Mesodermal cell (in vitro differentiated cells): ENCODE measurements at regions not wholly inside any gene's neighbourhood (a gene's known extent, or its start where the extent isn't known, plus 50 kb on each side); places are given as distances from the start of the nearest gene placed in this dataset.
"Not testable (repeated sequence)": the region's sequence is repeated elsewhere in the genome, so short reads cannot be mapped to it uniquely, and the experiment has no call there.

Experiments
- H3K27ac ChIP-seq: 2 replicates; pipeline ENCODE4 v1.7.0; 2013; ENCODE audit warnings: mild to moderate bottlenecking, low read depth, low read length, moderate library complexity; ENCODE audit not compliant: severe bottlenecking
- H3K36me3 ChIP-seq: 2 replicates; pipeline ENCODE4 v1.7.1; 2013; ENCODE audit warnings: mild to moderate bottlenecking, low read length, moderate library complexity; ENCODE audit not compliant: control insufficient read depth, insufficient read depth
- H3K4me1 ChIP-seq: one replicate; pipeline ENCODE4 v1.7.1; 2013; ENCODE audit warnings: mild to moderate bottlenecking, low read length; ENCODE audit not compliant: insufficient read depth, control insufficient read depth, poor library complexity, severe bottlenecking
- H3K4me3 ChIP-seq: 2 replicates; pipeline ENCODE4 v1.7.0; 2013; ENCODE audit warnings: low read length, control low read depth, mild to moderate bottlenecking; ENCODE audit not compliant: insufficient read depth, poor library complexity, severe bottlenecking; ENCODE audit errors: extremely low read depth
- H3K9me3 ChIP-seq: 2 replicates; pipeline ENCODE4 v1.7.1; 2013; ENCODE audit warnings: mild to moderate bottlenecking, low read length, moderate library complexity; ENCODE audit not compliant: control insufficient read depth
- WGBS, 2 experiments: methylation state at CpG; one replicate each; pipeline ENCODE4 v1.1.5; 2013; ENCODE audit warnings: missing lambda C conversion rate in 2 of 2; ENCODE audit not compliant: insufficient coverage in 2 of 2; 5-methylcytosine and 5-hydroxymethylcytosine counted together

GRCh38 chr10:52499281-52499680 is 185.2 kb downstream of the DKK1 start:
- no peak overlapping the region for H3K27ac ChIP-seq
- peaks cover 8% of the 10 kb centered on the region for H3K9me3 ChIP-seq
- H3K4me1 ChIP-seq: no peaks in the 10 kb centered on the region
- 85 to 93% methylated on average over 4 to 5 of the region's 7 CpGs for WGBS, 2 experiments
- no peak overlapping the region for H3K4me3 ChIP-seq
- no peaks in the 10 kb centered on the region for H3K36me3 ChIP-seq

- WGBS, 2 experiments: 100% methylated on average over 1 of the region's 3 CpGs; no CpG with 5 or more reads in 1 of the 2 experiments
- Histone ChIP-seq H3K27ac (no peak overlapping the region), H3K9me3 (peaks cover 13% of the 10 kb centered on the region), H3K36me3 (no peaks in the 10 kb centered on the region), H3K4me1 (no peaks in the 10 kb centered on the region), H3K4me3 (no peak overlapping the region)
Observed at GRCh38 chr10:52500476-52500875, 186.4 kb downstream of the DKK1 start.

GRCh38 chr10:52502237-52502636 is 188.2 kb downstream of the DKK1 start:
- Histone ChIP-seq H3K9me3 (peaks cover 13% of the 10 kb centered on the region), H3K4me1 (no peaks in the 10 kb centered on the region), H3K27ac (no peak overlapping the region), H3K36me3 (no peaks in the 10 kb centered on the region), H3K4me3 (no peak overlapping the region)
- WGBS, 2 experiments: no CpG with 5 or more reads among the region's 2 CpGs

DNA sequence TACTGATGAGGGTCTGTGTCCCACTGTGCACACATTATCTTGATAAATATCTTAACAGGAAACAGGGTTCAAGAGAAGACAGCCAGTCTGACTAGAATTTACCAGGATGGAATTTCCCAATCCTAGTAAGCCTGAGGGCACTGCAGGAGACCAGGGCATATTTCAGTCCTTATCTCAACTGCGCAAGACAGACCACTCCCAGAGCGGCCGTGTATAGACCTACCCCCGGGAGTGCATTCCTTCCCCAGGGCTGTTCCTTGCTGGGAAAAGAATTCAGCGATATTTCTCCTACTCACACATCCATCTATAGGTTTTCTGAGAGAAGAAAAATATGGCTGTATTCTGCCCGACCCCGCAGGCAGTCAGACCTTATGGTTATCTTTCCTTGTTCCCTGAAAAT is 191.3 kb downstream of the DKK1 start:
- peaks cover 23% of the 10 kb centered on the region for H3K9me3 ChIP-seq
- WGBS, 2 experiments: 95 to 100% methylated on average over 1 to 3 of the region's 7 CpGs
- not testable (repeated sequence) for H3K36me3 ChIP-seq, H3K4me3 ChIP-seq, H3K4me1 ChIP-seq, H3K27ac ChIP-seq

- H3K27ac ChIP-seq: no peak overlapping the region
- H3K4me1 ChIP-seq: no peaks in the 10 kb centered on the region
- H3K36me3 ChIP-seq: no peaks in the 10 kb centered on the region
- no CpG with 5 or more reads among the region's 1 CpG for WGBS, 2 experiments
- no peak overlapping the region for H3K4me3 ChIP-seq
- H3K9me3 ChIP-seq: peaks cover 16% of the 10 kb centered on the region
Observed at GRCh38 chr10:52514481-52514880, 200.4 kb downstream of the DKK1 start.

DNA sequence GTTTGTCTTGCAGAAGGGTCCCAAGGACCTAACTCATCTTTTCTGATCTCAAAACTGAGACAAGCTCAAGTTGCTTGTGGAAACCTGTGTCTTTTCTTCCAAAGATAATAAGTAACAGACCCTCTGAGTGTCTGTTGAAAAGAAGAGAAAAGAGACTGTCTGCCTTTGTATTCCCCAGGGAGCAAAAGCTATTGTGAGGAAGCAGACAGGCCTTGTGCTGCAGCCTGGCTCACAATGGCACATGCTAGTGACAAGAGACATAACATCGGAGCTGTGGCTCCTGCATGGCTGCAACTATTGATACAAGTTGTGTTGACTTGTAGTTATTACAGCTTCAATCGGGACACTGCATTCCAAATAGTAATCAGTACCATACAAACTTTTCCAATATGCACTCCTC is 202.9 kb downstream of the DKK1 start:
- Histone ChIP-seq H3K36me3 (no peaks in the 10 kb centered on the region), H3K9me3 (peaks cover 1% of the 10 kb centered on the region), H3K27ac (peak overlapping the region; percentile 63), H3K4me3 (no peak overlapping the region), H3K4me1 (no peaks in the 10 kb centered on the region)
- WGBS, 2 experiments: 57% methylated on average over 1 of the region's 2 CpGs; no CpG with 5 or more reads in 1 of the 2 experiments

DNA sequence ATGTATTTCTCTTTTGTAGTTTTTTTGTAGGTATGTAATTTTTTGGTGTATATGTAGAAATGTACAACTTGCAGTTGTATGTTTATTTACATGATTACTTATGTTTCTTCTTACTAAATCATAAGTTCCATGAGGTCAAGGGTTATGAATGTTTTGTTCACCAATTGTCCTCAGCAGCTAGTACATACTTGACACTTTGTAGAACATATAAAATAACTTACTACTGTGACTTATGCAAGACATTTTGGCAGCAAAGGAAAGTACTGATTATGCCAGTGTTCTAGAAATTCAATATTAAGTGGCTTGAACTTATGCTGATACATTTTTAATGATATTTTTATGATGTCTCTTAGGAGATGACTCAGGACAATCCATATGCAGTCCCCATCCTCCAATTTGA is 209.6 kb downstream of the DKK1 start:
- peaks cover 8% of the 10 kb centered on the region for H3K4me1 ChIP-seq
- peaks cover 7% of the 10 kb centered on the region for H3K9me3 ChIP-seq
- no peaks in the 10 kb centered on the region for H3K36me3 ChIP-seq
- no peak overlapping the region for H3K27ac ChIP-seq
- no peak overlapping the region for H3K4me3 ChIP-seq

DNA sequence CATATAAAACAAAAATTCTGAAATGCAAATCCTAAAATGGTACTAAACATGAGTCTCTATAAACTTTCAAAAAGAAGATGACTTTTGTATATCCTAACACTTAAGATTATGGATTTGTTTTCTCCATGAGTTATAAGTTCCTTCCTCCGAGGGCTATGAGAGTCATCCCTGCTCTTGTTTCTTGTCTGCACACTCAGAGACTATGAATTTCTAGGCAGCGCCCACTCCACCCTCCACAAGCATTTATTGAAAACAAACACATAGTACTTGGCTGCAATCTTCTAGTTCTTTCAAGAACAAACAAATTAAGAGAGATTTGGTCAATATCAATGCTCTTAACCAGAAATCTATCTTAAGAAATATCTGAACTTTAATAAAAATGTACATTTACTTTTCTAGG is 211.7 kb downstream of the DKK1 start:
- H3K36me3 ChIP-seq: no peaks in the 10 kb centered on the region
- WGBS, 2 experiments: 85 to 100% methylated on average over 1 to 2 of the region's 2 CpGs
- peaks cover 8% of the 10 kb centered on the region for H3K4me1 ChIP-seq
- H3K9me3 ChIP-seq: peaks cover 7% of the 10 kb centered on the region
- no peak overlapping the region for H3K4me3 ChIP-seq
- no peak overlapping the region for H3K27ac ChIP-seq

- Histone ChIP-seq H3K9me3 (peaks cover 7% of the 10 kb centered on the region), H3K36me3 (no peaks in the 10 kb centered on the region), H3K4me1 (peaks cover 8% of the 10 kb centered on the region), H3K4me3 (no peak overlapping the region), H3K27ac (peak overlapping the region; percentile 31)
- WGBS, 2 experiments: no CpG with 5 or more reads among the region's 1 CpG
Observed at GRCh38 chr10:52526251-52526823, 212.3 kb downstream of the DKK1 start.

DNA sequence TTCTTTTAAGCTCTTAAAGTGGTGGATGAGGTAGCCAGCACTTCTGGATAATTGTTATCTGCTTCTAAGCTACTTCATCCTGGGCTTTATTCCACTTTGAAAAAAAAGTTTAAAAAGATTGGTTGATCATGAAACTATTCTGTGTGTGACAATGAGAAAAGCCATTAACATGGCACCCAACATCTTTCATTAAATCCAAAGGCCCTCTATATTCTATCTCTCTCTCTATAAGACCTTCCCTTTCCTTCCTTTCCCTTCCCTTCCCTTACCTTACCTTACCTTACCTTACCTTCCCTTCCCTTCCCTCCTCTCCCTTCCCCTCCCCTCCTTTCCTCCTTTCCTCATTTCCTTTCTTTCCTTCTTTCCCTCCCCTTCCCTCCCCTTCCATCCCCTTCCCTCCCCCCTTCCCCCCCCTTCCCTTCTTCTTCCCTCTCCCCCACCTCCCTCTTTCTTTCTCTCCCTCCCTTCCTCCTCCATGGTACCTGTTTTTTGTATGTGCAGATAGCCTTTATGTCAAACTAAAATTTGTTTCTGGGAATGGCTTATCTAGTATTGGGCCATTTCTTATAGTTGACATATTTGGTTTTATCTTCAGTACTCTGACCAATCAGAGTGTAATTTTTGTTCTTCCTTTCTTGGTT is 218.7 kb downstream of the DKK1 start:
- H3K9me3 ChIP-seq: peaks cover 3% of the 10 kb centered on the region
- no peak overlapping the region for H3K27ac ChIP-seq
- H3K4me1 ChIP-seq: no peaks in the 10 kb centered on the region
- no peak overlapping the region for H3K4me3 ChIP-seq
- no peaks in the 10 kb centered on the region for H3K36me3 ChIP-seq

DNA sequence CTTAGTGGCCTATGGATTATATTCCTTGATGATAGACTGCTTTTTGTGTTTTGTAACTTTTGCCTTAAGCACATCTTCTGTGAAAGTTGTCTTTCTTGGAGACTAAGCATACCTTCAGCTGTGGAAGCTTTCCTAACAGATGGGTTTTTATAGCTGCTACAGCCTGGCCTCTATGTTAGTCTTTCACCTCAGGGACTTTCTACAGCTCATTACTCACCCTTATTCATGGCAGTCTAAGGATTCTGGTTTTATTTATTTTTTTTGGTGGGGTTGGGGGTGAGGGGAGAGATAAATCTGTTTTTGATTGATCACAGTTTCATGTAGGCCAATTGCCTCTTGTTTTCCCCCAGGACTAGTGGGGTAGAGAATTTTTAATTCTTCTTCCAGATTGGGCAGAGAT is 219.9 kb downstream of the DKK1 start:
- H3K36me3 ChIP-seq: no peaks in the 10 kb centered on the region
- H3K4me3 ChIP-seq: no peak overlapping the region
- H3K4me1 ChIP-seq: no peaks in the 10 kb centered on the region
- peaks cover 3% of the 10 kb centered on the region for H3K9me3 ChIP-seq
- no peak overlapping the region for H3K27ac ChIP-seq
